Loucy (cell line): ENCODE measurements at regions not wholly inside any gene's neighbourhood (a gene's known extent, or its start where the extent isn't known, plus 50 kb on each side); places are given as distances from the start of the nearest gene placed in this dataset.

Experiments used
- H2AFZ ChIP-seq: fragments of 200-600 bp; sonication (generic); 2 replicates; pipeline ENCODE4 v1.6.0; 2016; ENCODE audit warnings: antibody characterized with exemption, mild to moderate bottlenecking, low read length, moderate library complexity
- H3F3A ChIP-seq: fragments of 200-600 bp; 2 replicates; pipeline ENCODE4 v1.6.0; 2016; ENCODE audit warnings: antibody characterized with exemption, low read depth, mild to moderate bottlenecking
- H3K27me3 ChIP-seq: fragments of 200-600 bp; sonication (generic); 2 replicates; pipeline ENCODE4 v1.6.1; 2014; ENCODE audit warnings: low read length, mild to moderate bottlenecking; ENCODE audit not compliant: insufficient read depth, poor library complexity, severe bottlenecking
- H3K36me3 ChIP-seq: fragments of 200-600 bp; sonication (generic); 2 replicates; pipeline ENCODE4 v1.6.1; 2016; ENCODE audit warnings: low read length; ENCODE audit not compliant: insufficient read depth
- H3K4me1 ChIP-seq: fragments of 200-600 bp; sonication (generic); 2 replicates; pipeline ENCODE4 v1.5.1; 2014; ENCODE audit warnings: low read length, mild to moderate bottlenecking; ENCODE audit not compliant: insufficient read depth, poor library complexity, severe bottlenecking
- H3K4me2 ChIP-seq: fragments of 200-600 bp; sonication (generic); 2 replicates; pipeline ENCODE4 v1.6.0; 2014; ENCODE audit warnings: antibody characterized with exemption, low read length, low read depth, mild to moderate bottlenecking; ENCODE audit not compliant: poor library complexity, severe bottlenecking
- H3K4me3 ChIP-seq: fragments of 200-600 bp; sonication (generic); 2 replicates; pipeline ENCODE4 v1.5.1; 2014; ENCODE audit warnings: low read length, mild to moderate bottlenecking, mixed read lengths; ENCODE audit not compliant: poor library complexity, severe bottlenecking
- H3K79me2 ChIP-seq: fragments of 200-600 bp; sonication (generic); 2 replicates; pipeline ENCODE4 v1.6.1; 2014; ENCODE audit warnings: low read length; ENCODE audit not compliant: insufficient read depth
- H3K9ac ChIP-seq: fragments of 200-600 bp; sonication (generic); 2 replicates; pipeline ENCODE4 v1.6.0; 2014; ENCODE audit warnings: mild to moderate bottlenecking, low read depth, low read length, moderate library complexity; ENCODE audit not compliant: poor library complexity, severe bottlenecking
- H3K9me2 ChIP-seq: fragments of 200-600 bp; sonication (generic); replicated peaks from 2 replicates; pipeline ENCODE4 v1.6.1; 2016; ENCODE audit warnings: low read depth, low read length, mixed read lengths
- H3K9me3 ChIP-seq: fragments of 200-600 bp; sonication (generic); 2 replicates; pipeline ENCODE4 v1.6.1; 2014; ENCODE audit warnings: mild to moderate bottlenecking, antibody characterized with exemption, low read length, low read depth; ENCODE audit not compliant: insufficient read depth
- H4K20me1 ChIP-seq: fragments of 200-600 bp; sonication (generic); 2 replicates; pipeline ENCODE4 v1.6.0; 2014; ENCODE audit warnings: antibody characterized with exemption, low read length, mild to moderate bottlenecking; ENCODE audit not compliant: insufficient read depth, poor library complexity, severe bottlenecking
- CTCF ChIP-seq: fragments of 200-600 bp; sonication (generic); conservative IDR thresholded peaks from 2 replicates; pipeline ENCODE4 v1.5.1; 2014; ENCODE audit warnings: mild to moderate bottlenecking, antibody characterized with exemption, low read length
- EZH2phosphoT487 ChIP-seq: fragments of 200-600 bp; IDR thresholded peaks from 2 replicates; pipeline ENCODE4 v1.6.1; 2018; ENCODE audit warnings: antibody characterized with exemption, mild to moderate bottlenecking, moderate library complexity, borderline replicate concordance

GRCh38 chr1:79646880-79647279, 640.4 kb upstream of the ADGRL4 start:
- Histone ChIP-seq H3K4me3 (no peak overlapping the region), H3K9ac (no peak overlapping the region), H4K20me1 (no peaks in the 10 kb centered on the region), H3F3A (no peaks in the 10 kb centered on the region), H3K36me3 (no peaks in the 10 kb centered on the region), H3K79me2 (no peaks in the 10 kb centered on the region), H3K4me2 (no peak overlapping the region), H3K4me1 (no peaks in the 10 kb centered on the region), H3K9me2 (no peaks in the 10 kb centered on the region), H3K27me3 (no peaks in the 10 kb centered on the region), H2AFZ (no peak overlapping the region), H3K9me3 (no peaks in the 10 kb centered on the region; the same call in 1 of the 2 replicates)
- no peak for TF ChIP-seq CTCF
- no peak for TF ChIP-seq EZH2phosphoT487

GRCh38 chr1:79638382-79638781, 631.9 kb upstream of the ADGRL4 start:
- no peak for TF ChIP-seq EZH2phosphoT487
- no peak for TF ChIP-seq CTCF
- no peak overlapping the region for H3K4me3 ChIP-seq
- no peaks in the 10 kb centered on the region for H4K20me1 ChIP-seq
- no peaks in the 10 kb centered on the region for H3K4me1 ChIP-seq
- H3K9me2 ChIP-seq: no peaks in the 10 kb centered on the region
- no peaks in the 10 kb centered on the region for H3F3A ChIP-seq
- no peak overlapping the region for H3K4me2 ChIP-seq
- H3K9ac ChIP-seq: no peak overlapping the region
- H3K36me3 ChIP-seq: no peaks in the 10 kb centered on the region
- H3K79me2 ChIP-seq: no peaks in the 10 kb centered on the region
- 0 out of 2 replicates have a peak, but pooled peaks cover 3% of the 10 kb centered on the region for H3K9me3 ChIP-seq
- no peak overlapping the region for H2AFZ ChIP-seq
- H3K27me3 ChIP-seq: no peaks in the 10 kb centered on the region

GRCh38 chr1:79633456-79633855, 626.9 kb upstream of the ADGRL4 start:
- TF ChIP-seq EZH2phosphoT487 (no peak), CTCF (no peak)
- H3K9me3 ChIP-seq: 0 out of 2 replicates have a peak, but pooled peaks cover 3% of the 10 kb centered on the region

More at GRCh38 chr1:79633456-79633855, 626.9 kb upstream of the ADGRL4 start:
- H3K4me1 ChIP-seq: no peaks in the 10 kb centered on the region
- H3K9me2 ChIP-seq: no peaks in the 10 kb centered on the region
- no peak overlapping the region for H3K4me3 ChIP-seq
- H3F3A ChIP-seq: no peaks in the 10 kb centered on the region
- no peak overlapping the region for H2AFZ ChIP-seq
- no peaks in the 10 kb centered on the region for H3K79me2 ChIP-seq
- no peaks in the 10 kb centered on the region for H4K20me1 ChIP-seq
- H3K36me3 ChIP-seq: no peaks in the 10 kb centered on the region
- H3K4me2 ChIP-seq: no peak overlapping the region
- no peak overlapping the region for H3K9ac ChIP-seq
- H3K27me3 ChIP-seq: no peaks in the 10 kb centered on the region
